ENCODE measurements at regions not wholly inside any gene's neighbourhood (a gene's known extent, or its start where the extent isn't known, plus 50 kb on each side); places are given as distances from the start of the nearest gene placed in this dataset.

DNA sequence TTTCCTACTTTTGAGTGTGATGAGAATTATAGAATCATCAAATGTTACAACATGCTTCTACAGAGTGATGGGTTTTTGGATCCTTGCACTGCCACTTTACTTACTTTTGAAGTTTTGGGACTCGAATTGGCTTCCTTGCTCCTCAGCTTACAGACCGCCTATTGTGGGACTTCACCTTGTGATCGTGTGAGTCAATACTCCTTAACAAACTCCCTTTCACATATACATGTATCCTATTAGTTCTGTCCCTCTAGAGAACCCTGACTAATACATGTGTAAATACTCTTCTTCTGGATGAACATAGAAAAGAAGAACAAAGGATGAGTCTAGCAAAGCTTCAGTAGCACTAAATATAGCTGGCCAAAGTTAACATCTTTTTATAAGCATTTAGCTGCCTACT lies 98.7 kb upstream of the PDE4D start:
- Histone ChIP-seq H4K20me1 (ENCODE audit: control insufficient read depth, extremely low read depth, insufficient read depth, low read length) (no peaks in the 10 kb centered on the region), H3K4me3 (replicated peaks in 1 of 4; ENCODE audit: control extremely low read depth in 1 of 4, insufficient read depth in 1 of 4, low read depth in 3 of 4, low read length in 4 of 4) (no peak overlapping the region), H3K4me1 (ENCODE audit: control insufficient read depth, extremely low read depth, insufficient read depth, low read length) (no peaks in the 10 kb centered on the region), H3K9me3 (ENCODE audit: control insufficient read depth, insufficient read depth, low read depth, low read length) (no peaks in the 10 kb centered on the region), H3K27ac (ENCODE audit: insufficient read depth, low read length) (no peak overlapping the region), H3K9ac (ENCODE audit: insufficient read depth, low read length) (no peak overlapping the region), H3K36me3 (ENCODE audit: control insufficient read depth, insufficient read depth, low read length) (no peaks in the 10 kb centered on the region), H2AFZ (ENCODE audit: low read length) (no peak overlapping the region), H3K4me2 (ENCODE audit: extremely low read depth, insufficient read depth, low read length) (no peak overlapping the region), H3K27me3 (ENCODE audit: control insufficient read depth, insufficient read depth, low read length) (no peaks in the 10 kb centered on the region), H3K79me2 (ENCODE audit: control insufficient read depth, insufficient read depth, low read length) (no peaks in the 10 kb centered on the region)
- peak in 1 of 2 donors; percentile 5 for DNase-seq (ENCODE audit: low read depth in 2 of 2)
- TF ChIP-seq, protein P1, sequence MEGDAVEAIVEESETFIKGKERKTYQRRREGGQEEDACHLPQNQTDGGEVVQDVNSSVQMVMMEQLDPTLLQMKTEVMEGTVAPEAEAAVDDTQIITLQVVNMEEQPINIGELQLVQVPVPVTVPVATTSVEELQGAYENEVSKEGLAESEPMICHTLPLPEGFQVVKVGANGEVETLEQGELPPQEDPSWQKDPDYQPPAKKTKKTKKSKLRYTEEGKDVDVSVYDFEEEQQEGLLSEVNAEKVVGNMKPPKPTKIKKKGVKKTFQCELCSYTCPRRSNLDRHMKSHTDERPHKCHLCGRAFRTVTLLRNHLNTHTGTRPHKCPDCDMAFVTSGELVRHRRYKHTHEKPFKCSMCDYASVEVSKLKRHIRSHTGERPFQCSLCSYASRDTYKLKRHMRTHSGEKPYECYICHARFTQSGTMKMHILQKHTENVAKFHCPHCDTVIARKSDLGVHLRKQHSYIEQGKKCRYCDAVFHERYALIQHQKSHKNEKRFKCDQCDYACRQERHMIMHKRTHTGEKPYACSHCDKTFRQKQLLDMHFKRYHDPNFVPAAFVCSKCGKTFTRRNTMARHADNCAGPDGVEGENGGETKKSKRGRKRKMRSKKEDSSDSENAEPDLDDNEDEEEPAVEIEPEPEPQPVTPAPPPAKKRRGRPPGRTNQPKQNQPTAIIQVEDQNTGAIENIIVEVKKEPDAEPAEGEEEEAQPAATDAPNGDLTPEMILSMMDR (conservative IDR thresholded peaks at IDR 0.05 in 1 of 2, IDR thresholded peaks at IDR 0.05 in 1 of 2; ENCODE audit: low read depth in 1 of 2, low read length in 2 of 2): no peak
- no peak for TF ChIP-seq EZH2 (IDR thresholded peaks at IDR 0.05; ENCODE audit: low read length, missing control alignments)

DNA sequence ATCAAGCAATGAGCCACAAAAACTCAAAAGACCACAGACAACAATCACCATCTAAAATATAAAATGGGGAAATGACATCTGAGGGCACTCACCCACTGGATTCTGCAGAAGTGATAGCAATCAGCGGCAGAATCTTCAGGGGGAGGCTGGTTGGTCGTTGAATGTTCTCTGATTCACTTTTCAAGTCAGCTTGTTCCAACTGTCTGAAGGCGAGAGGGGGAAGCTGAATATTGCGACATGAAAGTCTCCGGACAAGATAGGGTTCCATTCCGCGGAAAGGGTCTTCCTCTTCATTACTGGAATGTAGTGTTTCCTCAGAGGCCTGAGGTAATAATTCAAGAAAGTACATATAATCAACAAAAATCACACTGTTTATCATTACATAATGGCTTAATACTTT lies 94.9 kb upstream of the PDE4D start:
- H3K36me3 ChIP-seq (ENCODE audit: control insufficient read depth, insufficient read depth, low read length): no peaks in the 10 kb centered on the region
- H3K27ac ChIP-seq (ENCODE audit: insufficient read depth, low read length): no peak overlapping the region
- no peaks in the 10 kb centered on the region for H3K27me3 ChIP-seq (ENCODE audit: control insufficient read depth, insufficient read depth, low read length)
- H3K9me3 ChIP-seq (ENCODE audit: control insufficient read depth, insufficient read depth, low read depth, low read length): no peaks in the 10 kb centered on the region
- no peak overlapping the region for H3K4me2 ChIP-seq (ENCODE audit: extremely low read depth, insufficient read depth, low read length)
- TF ChIP-seq, protein P1 (conservative IDR thresholded peaks at IDR 0.05 in 1 of 2, IDR thresholded peaks at IDR 0.05 in 1 of 2; ENCODE audit: low read depth in 1 of 2, low read length in 2 of 2): no peak
- no peak for TF ChIP-seq EZH2 (IDR thresholded peaks at IDR 0.05; ENCODE audit: low read length, missing control alignments)
- H2AFZ ChIP-seq (ENCODE audit: low read length): no peak overlapping the region
- no peaks in the 10 kb centered on the region for H3K4me1 ChIP-seq (ENCODE audit: control insufficient read depth, extremely low read depth, insufficient read depth, low read length)
- no peaks in the 10 kb centered on the region for H3K79me2 ChIP-seq (ENCODE audit: control insufficient read depth, insufficient read depth, low read length)
- H3K9ac ChIP-seq (ENCODE audit: insufficient read depth, low read length): no peak overlapping the region
- DNase-seq (ENCODE audit: low read depth in 2 of 2): no peak
- H3K4me3 ChIP-seq (replicated peaks in 1 of 4; ENCODE audit: control extremely low read depth in 1 of 4, insufficient read depth in 1 of 4, low read depth in 3 of 4, low read length in 4 of 4): no peak overlapping the region
- no peaks in the 10 kb centered on the region for H4K20me1 ChIP-seq (ENCODE audit: control insufficient read depth, extremely low read depth, insufficient read depth, low read length)

DNA sequence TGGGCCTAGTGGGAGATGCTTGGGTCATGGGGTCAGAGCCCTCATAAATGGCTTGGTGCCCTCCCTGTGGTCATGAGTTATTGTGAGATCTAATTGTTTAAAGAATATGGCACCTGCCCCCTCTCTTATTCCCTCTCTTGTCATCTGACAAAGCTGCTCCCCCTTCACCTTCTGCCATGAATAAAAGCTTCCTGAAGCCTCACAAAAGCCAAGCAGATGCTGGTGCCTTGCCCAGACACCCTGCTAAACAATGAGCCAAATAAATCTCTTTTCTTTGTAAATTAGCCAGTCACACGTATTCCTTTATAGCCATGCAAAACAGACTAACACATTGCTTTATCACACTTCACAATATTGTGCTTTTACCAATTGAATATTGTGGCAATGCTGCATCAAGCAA lies 82.8 kb upstream of the PDE4D start:
- TF ChIP-seq EZH2 (IDR thresholded peaks at IDR 0.05; ENCODE audit: low read length, missing control alignments): no peak
- TF ChIP-seq, protein P1 (conservative IDR thresholded peaks at IDR 0.05 in 1 of 2, IDR thresholded peaks at IDR 0.05 in 1 of 2; ENCODE audit: low read depth in 1 of 2, low read length in 2 of 2): no peak
- Histone ChIP-seq H3K36me3 (ENCODE audit: control insufficient read depth, insufficient read depth, low read length) (no peaks in the 10 kb centered on the region), H3K27ac (ENCODE audit: insufficient read depth, low read length) (no peak overlapping the region), H3K9me3 (ENCODE audit: control insufficient read depth, insufficient read depth, low read depth, low read length) (no peaks in the 10 kb centered on the region), H3K79me2 (ENCODE audit: control insufficient read depth, insufficient read depth, low read length) (no peaks in the 10 kb centered on the region), H3K9ac (ENCODE audit: insufficient read depth, low read length) (no peak overlapping the region), H3K27me3 (ENCODE audit: control insufficient read depth, insufficient read depth, low read length) (no peaks in the 10 kb centered on the region), H2AFZ (ENCODE audit: low read length) (no peak overlapping the region), H3K4me1 (ENCODE audit: control insufficient read depth, extremely low read depth, insufficient read depth, low read length) (no peaks in the 10 kb centered on the region), H4K20me1 (ENCODE audit: control insufficient read depth, extremely low read depth, insufficient read depth, low read length) (no peaks in the 10 kb centered on the region), H3K4me2 (ENCODE audit: extremely low read depth, insufficient read depth, low read length) (no peak overlapping the region), H3K4me3 (replicated peaks in 1 of 4; ENCODE audit: control extremely low read depth in 1 of 4, insufficient read depth in 1 of 4, low read depth in 3 of 4, low read length in 4 of 4) (no peak overlapping the region)
- no peak for DNase-seq (ENCODE audit: low read depth in 2 of 2)
